NCI-H524 (cell line): ENCODE measurements at regions not wholly inside any gene's neighbourhood (a gene's known extent, or its start where the extent isn't known, plus 50 kb on each side); places are given as distances from the start of the nearest gene placed in this dataset.
"Not testable (repeated sequence)": the region's sequence is repeated elsewhere in the genome, so short reads cannot be mapped to it uniquely, and the experiment has no call there.

ENCODE experiments used
- DNase-seq, 2 experiments: peaks; one replicate each; lab custom pipeline; 2025; lab: John Stamatoyannopoulos, UW

DNA sequence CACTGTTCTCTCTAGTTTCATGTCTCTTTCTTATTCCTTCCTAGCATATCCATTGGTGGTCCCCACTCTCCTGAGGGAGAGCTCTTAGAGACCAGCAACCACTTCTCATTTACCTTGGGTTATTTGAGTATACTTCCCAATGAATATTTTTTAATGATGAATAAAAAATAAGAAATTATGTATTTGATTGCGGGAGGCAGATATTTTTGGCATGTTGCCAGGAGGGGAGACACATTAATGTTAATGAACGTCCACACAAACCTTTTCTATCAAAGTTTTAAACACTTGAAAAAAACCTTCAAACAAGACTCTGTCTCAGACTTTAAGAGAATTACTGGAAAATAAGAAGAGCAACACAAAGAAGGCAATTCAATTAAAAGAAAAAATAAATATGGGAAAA lies 260.6 kb upstream of the MAGI2 start:
- DNase-seq = no peak

DNA sequence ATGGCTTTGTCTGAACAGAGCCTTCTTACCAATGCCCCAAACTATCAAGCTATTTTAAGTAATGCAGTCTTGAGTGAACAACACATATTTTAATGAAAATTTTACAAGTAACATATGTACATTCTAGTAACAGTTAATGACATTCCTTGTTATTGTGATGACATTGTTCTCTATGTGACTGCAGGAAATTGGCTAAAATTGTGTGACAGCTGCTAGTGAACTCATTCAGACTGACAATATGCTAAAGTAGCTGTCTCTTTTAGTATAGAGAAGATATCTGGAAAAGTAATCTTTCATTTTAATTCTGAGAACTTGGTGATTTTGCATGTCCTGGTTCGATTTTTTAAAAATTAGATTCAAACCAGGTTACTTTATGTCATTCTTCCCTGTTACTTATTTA lies 259.8 kb upstream of the MAGI2 start:
- no peak for DNase-seq

DNA sequence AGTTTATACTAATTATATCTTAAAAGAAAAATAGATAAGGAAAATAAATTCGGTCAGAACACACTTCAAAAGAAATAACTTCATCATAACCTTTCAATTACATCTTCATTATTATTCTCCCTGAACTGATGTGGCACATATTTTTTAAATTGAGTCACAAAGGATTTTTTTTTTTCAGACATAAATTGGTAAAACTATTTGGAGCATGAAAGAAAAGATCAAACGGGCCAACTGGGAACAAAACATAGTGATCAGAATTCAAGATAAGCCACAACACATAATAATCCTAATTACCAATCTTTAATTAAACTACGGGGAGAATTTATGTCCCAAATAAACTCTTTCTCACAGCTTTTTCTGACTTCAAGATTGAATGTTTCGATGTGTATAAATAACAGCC lies 258.2 kb upstream of the MAGI2 start:
- no peak for DNase-seq

DNA sequence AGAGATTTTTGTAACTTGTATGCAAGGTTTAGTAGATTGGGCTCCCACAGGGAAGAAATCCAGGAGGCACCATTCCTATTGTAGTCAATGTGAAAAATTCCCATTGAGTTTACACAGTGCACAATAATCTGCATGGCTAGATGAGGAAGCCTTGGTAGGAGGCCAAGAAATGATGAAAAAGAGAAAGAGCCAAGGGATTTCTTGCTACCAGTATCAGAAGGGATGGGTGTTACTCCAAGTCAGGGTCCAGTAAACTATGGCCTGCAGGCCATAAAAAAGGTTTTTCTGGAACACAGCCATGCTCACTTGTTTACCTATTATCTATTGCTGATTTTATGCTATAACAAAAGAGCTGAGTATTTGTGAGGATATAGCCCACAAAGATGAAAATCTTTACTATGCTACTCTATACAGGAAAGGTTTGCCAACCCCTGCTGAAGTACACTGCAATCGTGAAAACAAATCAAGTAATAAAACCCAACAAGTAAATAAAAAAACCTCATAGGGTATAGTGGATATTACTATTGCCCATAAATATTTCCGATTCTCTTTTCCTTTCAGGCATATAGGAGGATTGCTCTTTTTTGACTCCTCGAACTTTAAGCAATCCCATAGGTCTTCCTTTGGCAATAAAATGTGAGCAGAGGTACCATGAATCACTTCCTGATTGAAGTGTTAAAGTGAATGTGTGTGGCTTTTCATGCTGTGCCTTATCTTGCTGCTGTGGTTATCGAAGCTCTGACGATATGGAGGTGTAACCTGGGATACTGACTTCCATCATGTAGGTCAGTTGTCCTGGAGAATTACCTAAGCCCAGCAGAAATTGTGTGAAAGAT lies 256.3 kb upstream of the MAGI2 start:
- no peak for DNase-seq

DNA sequence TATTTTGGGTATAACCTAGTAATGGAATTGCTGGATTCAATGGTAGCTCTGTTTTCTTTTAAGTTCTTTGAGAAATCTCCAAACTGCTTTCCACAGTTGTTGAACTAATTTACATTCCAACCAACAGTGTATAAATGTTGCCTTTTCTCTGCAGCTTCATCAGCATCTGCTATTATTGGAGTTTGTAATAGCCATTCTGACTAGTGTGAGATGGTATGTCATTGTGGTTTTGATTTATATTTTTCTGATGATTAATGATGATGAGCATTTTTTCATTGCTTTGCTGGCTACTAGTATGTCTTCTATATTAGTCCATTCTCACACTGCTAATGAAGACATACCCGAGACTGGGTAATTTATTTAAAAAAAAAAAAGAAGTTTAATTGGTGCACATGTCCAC lies 248.6 kb upstream of the MAGI2 start:
- DNase-seq = no peak

DNA sequence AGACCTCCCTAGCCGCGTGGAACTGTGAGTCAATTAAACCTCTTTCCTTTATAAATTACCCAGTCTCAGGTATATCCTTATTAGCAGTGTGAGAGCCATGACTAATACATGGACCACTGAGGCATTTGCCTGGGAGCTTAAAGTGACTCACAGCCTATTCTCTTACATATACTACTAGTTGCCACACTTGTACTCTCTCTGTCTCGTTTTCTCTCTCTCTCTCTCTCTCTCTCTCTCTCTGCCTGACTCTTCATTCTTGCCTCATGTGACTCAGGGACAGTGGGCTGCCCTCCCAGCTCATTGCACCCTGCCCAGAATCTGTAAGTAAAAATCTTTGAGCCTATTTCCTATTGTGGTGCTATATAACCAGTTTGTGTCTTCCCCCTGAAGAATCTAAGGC lies 238.5 kb upstream of the MAGI2 start:
- DNase-seq = no peak

DNA sequence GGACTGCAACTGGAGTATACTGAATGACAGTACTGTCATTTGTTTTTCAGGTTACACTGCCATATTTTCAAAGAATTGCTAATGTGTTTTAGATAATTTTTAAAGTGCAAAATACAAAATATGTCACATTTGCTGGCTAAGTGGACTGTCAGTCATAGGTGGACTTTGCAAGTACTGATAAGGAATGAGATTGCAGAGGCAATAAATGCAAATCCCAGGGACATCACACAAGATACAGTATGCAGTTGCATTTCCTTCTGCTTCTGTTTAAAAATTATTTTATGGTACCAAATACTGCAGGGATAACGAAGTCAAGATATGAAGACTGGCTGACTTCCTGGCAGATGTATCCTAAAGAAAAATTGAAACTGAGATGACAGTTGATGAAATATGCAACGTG lies 237.6 kb upstream of the MAGI2 start:
- DNase-seq = no peak

DNA sequence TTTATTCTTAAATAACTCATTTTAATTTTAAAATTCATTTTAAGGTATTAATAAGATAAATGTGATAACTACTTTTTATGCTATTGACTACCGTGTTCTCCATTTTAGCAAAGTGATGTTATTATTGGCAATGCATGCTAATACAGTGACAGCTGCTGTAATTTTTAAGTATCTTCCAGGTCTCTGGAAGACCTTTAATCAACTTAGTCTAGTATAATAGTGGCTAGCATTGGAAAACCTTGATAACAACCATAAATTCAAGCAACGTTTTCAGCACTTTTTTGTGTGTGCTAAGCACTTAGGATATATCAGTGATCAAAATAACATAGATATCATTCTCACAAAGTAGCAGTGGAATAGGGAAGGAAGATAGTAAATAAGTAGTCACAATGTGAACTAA lies 230.9 kb upstream of the MAGI2 start:
- DNase-seq = no peak

DNA sequence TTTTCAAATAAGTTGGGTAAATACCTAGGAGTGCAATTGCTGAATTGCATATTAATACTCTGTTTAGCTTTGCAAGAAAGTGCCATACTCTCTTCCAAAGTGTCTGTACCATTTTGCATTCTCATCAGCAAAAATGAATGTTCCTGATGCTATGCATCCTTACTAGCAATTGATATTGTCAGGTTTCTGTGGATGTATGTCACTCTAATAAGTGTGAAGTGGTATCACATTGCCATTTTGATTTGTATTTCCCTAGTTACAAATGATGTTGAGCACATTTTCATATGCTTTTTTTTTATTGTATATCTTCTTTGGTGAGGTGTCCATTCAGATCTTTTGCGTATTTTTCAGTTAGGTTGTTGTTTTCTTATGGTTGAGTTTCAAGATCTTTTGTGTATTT lies 230.4 kb upstream of the MAGI2 start:
- no peak for DNase-seq

DNA sequence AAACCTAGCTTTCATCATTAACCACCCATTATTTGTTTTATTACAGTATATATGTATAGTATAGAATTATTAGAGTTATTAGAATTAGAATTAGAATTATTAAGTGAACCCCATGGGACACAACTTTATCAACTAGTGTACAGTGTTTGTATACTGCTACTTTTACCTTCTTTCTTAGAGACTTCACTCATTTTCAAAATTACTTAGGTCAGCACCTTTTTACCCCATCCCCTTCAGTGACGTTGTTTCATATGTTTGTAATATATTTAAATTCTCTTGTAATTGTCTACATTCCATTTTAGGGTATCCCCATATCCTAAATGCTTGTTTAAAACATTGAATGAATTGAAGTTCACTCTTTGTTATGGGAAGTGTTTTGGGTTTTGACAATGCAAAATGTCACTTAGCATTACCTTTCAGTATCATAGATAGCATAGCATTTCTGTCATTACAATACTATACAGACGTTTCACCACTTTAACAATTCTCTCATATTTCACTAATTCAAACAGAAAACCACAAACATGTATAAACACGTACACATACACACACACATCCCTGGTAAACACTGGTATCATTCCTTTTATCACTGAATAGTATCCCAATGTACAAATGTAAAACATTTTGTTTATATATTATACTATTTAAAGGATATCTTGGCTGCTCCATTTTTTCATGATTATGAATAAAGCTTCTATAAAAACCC lies 229.9 kb upstream of the MAGI2 start:
- DNase-seq = no peak

DNA sequence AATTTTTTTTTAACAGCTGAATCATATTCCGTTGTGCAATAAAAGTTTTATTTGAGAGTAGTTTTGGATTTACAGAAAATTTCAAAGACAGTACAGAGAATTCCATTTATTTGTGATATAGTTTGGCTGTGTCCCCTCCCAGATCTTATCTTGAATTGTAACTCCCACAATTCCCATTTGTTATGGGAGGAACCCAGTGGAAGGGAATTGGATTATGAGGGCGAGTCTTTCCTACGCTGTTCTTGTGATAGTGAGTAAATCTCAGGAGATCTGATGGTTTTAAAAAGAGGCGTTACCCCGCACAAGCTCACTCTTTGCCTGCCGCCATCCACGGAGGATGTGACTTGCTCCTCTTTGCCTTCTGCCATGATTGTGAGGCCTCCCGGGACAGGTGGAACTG lies 228.0 kb upstream of the MAGI2 start:
- DNase-seq = no peak

DNA sequence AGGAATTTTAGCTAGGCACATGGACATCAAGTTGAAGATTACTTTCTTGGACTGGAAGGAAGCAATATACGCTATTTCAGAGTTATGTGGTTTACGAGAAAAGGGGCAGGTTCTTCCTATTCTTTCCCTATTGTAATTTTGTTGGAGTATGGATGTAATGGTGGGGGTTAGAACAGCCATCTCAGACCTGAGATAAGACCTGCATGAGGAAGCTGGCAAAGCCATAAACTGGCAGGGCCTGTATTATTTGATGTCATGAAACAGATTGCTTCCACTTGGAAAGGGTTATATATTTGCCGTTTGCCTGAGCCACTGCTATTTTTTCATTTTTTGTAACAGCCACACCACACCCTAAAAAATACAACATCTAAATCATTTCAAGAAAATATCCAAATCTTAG lies 220.5 kb upstream of the MAGI2 start:
- no peak for DNase-seq

DNA sequence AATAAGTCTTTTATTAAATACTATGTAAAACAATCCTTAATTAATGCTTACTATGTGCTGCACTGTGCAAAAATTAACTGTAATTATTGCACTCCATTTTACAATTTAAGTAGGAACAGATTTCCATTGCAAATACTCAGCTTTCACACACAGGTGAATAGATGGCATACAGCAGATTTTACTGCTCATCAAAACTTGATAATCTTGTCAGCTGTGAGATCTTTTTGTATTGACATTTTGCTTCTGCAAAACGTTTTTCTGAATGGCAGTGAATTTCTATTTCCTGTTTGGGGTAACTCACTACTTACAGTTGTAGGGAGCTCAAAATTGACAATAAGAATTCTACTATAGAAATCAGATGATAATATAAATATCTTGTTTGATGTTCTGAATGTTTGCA lies 220.0 kb upstream of the MAGI2 start:
- no peak for DNase-seq

DNA sequence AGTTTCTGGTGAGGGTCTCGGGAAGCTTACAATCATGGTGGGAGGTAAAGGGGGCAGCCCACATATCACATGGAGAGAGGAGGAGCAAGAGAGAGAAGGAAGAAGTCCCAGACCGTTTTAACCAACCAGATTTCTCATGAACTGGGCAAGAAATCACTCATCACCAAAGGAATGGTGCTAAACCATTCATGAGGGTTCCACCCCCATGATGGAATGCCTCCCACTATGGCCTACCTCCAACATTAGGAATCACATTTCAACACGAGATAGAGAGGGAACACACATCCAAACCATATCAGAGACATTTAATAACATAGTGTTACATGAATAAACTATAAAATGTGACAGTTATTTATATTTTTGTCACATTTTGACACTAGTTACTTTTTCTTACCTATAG lies 214.8 kb upstream of the MAGI2 start:
- DNase-seq = no peak

DNA sequence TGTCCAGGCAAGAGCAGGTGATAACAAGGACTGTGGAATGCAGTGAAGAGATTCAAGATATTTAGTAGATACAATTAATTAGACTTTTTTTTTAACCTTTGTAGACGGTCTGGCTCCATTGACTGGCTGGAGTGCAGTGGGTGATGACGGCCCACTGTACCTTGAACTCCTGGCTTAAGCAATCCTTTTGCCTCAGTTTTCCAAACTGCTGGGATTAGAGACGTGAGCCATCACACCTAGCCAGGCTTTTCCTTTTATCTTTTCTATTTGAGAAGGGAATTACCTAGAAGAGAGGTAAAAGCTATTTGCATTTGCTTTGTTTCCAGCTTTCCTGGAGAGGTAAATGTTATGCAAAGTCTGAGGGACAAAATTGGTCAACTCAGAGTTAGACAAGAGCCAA lies 213.0 kb upstream of the MAGI2 start:
- no peak for DNase-seq

DNA sequence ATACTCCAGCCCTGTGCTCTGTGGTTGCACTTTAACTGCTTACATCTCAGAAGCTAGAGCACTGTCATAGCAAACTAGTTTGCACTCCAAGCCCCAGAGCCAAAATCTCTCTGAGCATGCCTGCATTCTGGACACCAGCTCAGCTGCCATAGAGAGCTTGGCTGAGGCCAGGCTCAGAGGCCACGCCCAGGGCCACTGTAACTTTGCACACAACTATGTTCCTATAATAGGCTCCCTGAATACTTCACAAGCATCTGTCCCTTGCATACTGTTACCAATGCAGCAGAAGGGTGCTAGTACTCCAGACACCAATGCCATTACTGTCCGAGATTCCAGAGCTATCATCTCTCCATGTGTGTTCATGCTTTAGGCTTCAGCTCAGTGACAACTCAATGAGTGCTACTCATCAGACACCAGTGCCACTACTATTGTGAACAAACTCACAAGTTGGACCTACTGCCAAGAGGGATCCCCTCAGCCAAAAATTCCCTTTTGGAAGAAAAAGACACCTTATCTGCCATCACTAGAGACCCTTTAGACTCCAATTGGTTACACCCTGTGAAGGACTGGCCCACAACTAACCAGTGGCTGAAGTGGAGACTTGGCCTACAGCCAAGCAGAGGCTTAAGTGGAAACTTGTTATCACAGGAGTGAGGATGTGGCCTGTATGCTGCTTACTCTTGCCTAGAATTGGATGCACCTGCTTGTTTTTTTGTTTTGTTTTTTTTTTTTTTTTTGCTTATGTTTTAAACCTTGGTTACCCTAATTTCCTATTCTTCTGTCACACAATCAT lies 211.6 kb upstream of the MAGI2 start:
- peak in 1 of 2 experiments; percentile 51 for DNase-seq

DNA sequence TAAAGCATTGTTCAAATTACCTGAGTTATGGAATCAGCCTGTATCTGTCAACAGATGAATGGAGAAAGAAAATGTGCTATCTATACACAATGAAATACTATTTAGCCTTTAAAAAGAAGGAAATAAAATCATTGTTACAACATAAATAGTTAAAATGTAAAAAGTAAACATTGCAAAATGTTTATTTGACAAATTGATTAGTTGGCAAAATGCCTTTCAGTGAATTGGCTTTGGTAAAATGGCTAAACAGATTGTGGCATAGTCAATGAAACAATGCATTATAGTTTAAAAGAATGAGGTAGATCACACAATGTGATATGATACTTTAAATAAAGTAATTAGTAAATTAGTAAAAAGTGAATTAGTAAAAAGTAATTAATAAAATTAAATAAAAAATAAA lies 204.8 kb upstream of the MAGI2 start:
- DNase-seq = no peak

DNA sequence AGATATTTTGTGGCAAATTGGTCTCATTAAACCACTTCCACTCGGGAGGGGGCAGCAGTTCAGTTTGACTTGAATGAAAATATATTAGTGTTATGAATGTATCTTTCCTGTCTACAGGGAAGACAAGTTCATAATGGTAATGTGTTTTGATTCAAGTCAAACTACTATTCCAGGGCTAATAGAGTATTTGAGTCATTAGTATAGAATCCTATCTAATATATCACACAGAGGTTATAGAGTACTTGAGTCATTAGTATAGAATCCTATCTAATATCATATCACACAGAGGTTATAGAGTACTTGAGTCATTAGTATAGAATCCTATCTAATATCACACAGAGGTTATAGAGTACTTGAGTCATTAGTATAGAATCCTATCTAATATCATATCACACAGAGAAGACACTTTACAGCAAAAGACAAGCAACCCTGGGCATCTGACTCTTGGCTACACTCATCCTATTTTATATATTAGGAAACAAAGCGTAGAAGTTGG lies 199.7 kb upstream of the MAGI2 start:
- no peak for DNase-seq

DNA sequence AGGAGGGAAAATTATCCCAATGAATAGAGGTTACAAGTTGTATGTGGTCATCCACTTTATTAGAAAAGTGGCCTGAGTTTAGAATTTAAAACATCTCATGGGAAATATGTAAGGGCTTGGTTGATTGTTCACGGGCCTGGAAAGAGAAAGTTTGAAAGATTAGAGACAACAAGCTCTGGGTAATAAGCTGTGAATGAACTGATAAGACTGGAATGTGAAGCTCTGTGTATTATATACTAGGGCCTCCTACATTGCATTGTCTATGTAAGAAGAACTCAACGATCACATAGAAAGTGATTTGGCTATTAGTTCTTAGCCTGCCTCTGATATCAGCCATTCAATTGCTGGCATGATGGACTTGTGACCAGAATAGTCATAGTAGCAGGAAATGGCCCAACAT lies 199.2 kb upstream of the MAGI2 start:
- DNase-seq = no peak

DNA sequence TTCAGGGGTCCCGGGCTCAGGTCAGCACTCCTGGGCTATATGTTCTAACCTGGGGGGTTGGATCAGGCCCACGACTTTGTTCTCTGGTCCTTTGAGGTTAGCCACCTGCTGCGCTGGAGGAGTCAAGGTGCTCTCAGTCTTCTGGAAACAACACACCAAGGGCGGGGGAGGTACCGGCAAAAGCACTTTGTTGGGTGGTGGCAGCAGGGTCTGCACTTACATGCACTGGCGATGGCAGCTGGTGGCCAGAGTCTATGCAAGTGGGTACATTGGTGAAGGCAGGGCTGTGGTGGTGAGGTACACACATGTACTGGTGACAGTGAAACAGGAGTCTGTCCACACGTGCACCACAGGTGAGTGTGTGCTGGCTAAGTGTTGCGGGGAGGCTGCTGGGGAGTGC lies 194.2 kb upstream of the MAGI2 start:
- DNase-seq = no peak

DNA sequence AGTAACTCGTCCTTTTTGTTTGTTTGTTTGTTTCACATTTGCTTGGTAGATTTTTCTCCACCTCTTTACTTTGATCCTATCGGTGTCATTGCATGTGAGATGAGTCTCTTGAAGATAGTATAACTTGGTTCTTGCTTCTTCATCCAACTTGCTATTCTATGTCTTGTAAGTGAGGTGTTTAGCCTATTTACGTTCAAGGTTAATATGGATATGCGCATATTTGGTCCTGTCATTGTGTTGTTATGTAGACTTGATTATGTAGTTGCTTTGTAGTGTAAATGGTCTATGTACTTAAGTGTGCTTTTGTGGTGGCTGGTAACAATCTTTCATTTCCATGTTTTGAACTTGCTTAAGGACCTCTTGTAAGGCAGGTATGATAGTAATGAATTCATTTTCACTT lies 192.8 kb upstream of the MAGI2 start:
- DNase-seq = no peak

DNA sequence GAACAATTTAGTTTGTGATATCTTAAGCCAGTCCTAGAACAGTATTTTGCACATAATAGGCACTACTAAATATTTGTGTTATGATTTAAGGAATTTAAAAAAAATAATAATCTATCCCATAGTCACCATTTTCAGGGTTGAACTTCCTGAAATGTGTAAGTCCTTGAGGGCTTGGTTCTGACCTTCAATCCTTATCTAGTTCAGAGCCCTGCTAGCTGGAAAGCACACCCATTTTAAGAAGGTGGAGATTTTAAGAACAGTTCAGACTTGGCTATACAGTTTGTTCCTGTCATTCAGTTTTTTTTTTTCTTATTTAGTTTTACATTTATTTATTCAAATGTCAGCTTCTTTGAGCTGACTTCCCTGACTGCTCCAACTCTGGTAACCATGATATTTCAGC lies 183.4 kb upstream of the MAGI2 start:
- DNase-seq = no peak

DNA sequence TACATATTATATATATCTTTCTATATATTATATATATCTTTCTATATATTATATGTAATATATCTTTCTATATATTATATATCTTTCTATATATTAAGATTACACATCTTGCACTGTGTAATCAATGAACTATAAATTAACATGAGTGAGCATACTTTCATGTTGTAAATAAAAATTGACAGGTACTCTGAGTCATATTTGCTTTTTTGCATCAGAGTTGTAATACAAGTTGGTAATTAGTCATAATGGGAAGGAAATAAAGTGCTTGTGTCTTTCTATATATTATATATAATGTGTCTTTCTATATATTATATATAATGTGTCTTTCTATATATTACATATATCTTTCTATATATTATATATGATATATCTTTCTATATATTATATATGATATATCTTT lies 172.5 kb upstream of the MAGI2 start:
- not testable (repeated sequence) for DNase-seq
